Stimulated activated naive CD4-positive, alpha-beta T cell (primary cell): ENCODE measurements at regions not wholly inside any gene's neighbourhood (a gene's known extent, or its start where the extent isn't known, plus 50 kb on each side); places are given as distances from the start of the nearest gene placed in this dataset.

Experiments used
- DNase-seq, 6 experiments: peaks; one replicate each; lab custom pipeline; 2025; lab: John Stamatoyannopoulos, UW

GRCh38 chr3:124671106-124671505 is 59.1 kb upstream of the UMPS start:
- peak in 1 of 6 experiments; percentile 4 for DNase-seq

DNA sequence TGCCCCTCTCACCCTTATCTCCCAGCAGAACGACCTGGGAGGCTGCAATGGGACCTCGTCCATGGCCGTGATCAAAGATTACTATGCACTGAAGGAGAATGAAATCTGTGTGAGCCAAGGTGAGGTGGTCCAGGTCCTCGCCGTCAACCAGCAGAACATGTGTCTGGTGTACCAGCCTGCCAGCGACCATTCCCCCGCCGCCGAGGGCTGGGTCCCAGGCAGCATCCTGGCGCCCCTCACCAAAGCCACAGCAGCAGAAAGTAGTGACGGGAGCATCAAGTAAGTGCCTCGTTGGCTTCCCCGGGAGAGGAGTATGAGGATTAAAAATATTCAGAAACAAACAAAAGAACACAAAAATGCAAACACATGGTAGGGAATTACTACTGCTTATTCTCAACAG is 55.9 kb upstream of the UMPS start:
- no peak for DNase-seq

- DNase-seq: no peak
Measured at GRCh38 chr3:124676236-124676635, 54.0 kb upstream of the UMPS start.

DNA sequence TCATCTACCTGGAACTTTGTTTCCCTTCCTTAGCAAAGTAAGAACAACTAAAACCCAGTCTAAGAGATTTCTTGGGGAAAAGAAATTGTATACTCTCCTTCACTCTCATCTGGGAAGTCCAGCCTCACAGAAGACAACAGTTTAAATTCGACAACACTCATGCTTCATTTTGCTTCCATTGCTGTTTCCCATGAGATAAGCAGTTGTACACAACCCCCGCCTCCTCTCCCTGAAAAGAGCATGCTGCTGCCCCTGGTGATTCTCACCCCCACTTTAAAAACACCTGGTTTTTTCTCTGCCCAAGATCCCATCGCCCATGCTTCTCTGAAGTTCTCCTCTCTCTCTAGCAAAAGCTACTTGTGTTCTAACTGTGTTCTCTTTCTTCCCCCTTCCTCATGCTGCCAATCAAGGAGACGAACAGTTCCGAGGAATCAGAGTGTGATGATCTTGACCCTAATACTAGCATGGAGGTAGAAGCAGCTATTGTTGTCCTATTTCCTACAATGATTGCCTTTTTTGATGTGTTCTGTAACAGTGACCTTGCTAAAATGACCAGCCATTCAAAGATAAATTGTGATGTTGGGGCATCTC is 51.1 kb upstream of the UMPS start:
- DNase-seq: no peak
